ENCODE measurements at regions not wholly inside any gene's neighbourhood (a gene's known extent, or its start where the extent isn't known, plus 50 kb on each side); places are given as distances from the start of the nearest gene placed in this dataset.

GRCh38 chr1:173415490-173415889 is 61.6 kb upstream of the PRDX6 start:
- no peak for TF ChIP-seq CTCF (conservative IDR thresholded peaks at IDR 0.05 in 1 of 2, IDR thresholded peaks at IDR 0.05 in 1 of 2; ENCODE audit: extremely low read depth in 1 of 2, insufficient read depth in 1 of 2, low read depth in 1 of 2, low read length in 2 of 2)
- no peak for TF ChIP-seq EZH2 (IDR thresholded peaks at IDR 0.05; ENCODE audit: borderline replicate concordance, low read length)

Measured in mammary epithelial cell (primary cell).